Upper lobe of right lung (tissue), 1 donor: ENCODE measurements at regions not wholly inside any gene's neighbourhood (a gene's known extent, or its start where the extent isn't known, plus 50 kb on each side); places are given as distances from the start of the nearest gene placed in this dataset.
"Not testable (repeated sequence)": the region's sequence is repeated elsewhere in the genome, so short reads cannot be mapped to it uniquely, and the experiment has no call there.

Experiments used
- ATAC-seq: fragments of 200-7000 bp; cut with Tn5 transposase; one replicate; pipeline ENCODE4 v1.9.1; 2020; ENCODE audit warnings: mild to moderate bottlenecking, moderate library complexity
- DNase-seq: peaks from one replicate; pipeline ENCODE4 v3.0.0-alpha.2; 2020
- H3K27ac ChIP-seq: fragments of 200-600 bp; one replicate; pipeline ENCODE4 v1.8.0; 2022
- H3K27me3 ChIP-seq: fragments of 200-600 bp; one replicate; pipeline ENCODE4 v1.8.0; 2022; ENCODE audit warnings: mild to moderate bottlenecking
- H3K36me3 ChIP-seq: fragments of 200-600 bp; one replicate; pipeline ENCODE4 v1.8.0; 2022
- H3K4me1 ChIP-seq: fragments of 200-600 bp; one replicate; pipeline ENCODE4 v1.8.0; 2022
- H3K4me3 ChIP-seq: fragments of 200-600 bp; one replicate; pipeline ENCODE4 v1.8.0; 2022; ENCODE audit warnings: mild to moderate bottlenecking
- H3K9me3 ChIP-seq: fragments of 200-600 bp; one replicate; pipeline ENCODE4 v1.8.0; 2022
- intact Hi-C: fragments of 100-400 bp; cut with DNase I; formaldehyde crosslinking; loops from one replicate; pipeline ENCODE4 v1.11.0; 2022
- TF ChIP-seq, protein P1 (sequence below): fragments of 200-600 bp; IDR thresholded peaks from one replicate; pipeline ENCODE4 v1.8.0; 2022; ENCODE audit warnings: antibody characterized with exemption
- donor health status: DM: no; HTN: yes; CAD: no; lungs with severe emphysema.

DNA sequence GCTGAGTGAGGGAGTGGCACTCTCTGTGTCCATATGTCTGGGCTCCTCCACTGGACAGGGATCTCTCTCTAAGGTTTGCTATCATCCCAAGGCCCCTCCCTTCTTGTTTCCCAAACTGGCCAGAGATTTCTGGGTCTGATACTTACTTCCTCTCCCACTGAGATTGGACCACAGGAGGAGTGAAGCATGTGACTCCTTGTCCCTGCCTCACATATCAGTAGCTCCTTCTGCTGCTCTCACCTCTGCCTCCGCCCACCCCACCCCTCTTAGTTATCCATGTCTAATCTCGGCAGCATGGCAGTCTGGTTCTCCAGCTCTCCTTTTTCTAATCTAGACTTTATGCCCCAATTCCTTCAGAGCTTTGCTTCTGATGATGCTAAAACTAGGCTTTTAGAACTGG lies 223.1 kb downstream of the RPLP1 start:
- ATAC-seq (no peak), DNase-seq (no peak)
- Histone ChIP-seq H3K9me3 (no peaks in the 10 kb centered on the region), H3K27ac (no peak overlapping the region), H3K4me1 (no peaks in the 10 kb centered on the region), H3K36me3 (no peaks in the 10 kb centered on the region), H3K4me3 (no peak overlapping the region), H3K27me3 (no peaks in the 10 kb centered on the region)
- TF ChIP-seq, protein P1, sequence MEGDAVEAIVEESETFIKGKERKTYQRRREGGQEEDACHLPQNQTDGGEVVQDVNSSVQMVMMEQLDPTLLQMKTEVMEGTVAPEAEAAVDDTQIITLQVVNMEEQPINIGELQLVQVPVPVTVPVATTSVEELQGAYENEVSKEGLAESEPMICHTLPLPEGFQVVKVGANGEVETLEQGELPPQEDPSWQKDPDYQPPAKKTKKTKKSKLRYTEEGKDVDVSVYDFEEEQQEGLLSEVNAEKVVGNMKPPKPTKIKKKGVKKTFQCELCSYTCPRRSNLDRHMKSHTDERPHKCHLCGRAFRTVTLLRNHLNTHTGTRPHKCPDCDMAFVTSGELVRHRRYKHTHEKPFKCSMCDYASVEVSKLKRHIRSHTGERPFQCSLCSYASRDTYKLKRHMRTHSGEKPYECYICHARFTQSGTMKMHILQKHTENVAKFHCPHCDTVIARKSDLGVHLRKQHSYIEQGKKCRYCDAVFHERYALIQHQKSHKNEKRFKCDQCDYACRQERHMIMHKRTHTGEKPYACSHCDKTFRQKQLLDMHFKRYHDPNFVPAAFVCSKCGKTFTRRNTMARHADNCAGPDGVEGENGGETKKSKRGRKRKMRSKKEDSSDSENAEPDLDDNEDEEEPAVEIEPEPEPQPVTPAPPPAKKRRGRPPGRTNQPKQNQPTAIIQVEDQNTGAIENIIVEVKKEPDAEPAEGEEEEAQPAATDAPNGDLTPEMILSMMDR, result no peak
- intact Hi-C loops, result no loop called here

DNA sequence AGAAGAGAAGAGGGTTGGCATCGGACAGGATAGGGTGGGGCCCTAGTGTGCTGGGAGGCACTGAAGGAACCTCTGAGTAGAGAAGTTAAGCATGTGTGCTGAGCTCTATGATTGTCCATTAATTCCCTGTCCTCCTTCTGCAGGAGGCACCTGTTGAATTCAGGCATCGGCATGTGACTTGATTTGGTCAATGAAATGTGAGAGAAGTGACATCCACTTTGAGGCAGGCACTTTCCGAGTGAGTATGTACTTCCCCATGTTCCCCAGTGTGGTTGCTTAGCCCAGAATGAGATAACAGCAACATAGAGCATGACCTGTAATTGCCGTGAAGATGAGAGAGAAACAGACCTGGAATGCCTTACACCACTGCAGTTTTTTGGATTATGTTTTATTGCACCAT lies 224.8 kb downstream of the RPLP1 start:
- no peak for DNase-seq
- H3K4me3 ChIP-seq, result no peak overlapping the region
- no peaks in the 10 kb centered on the region for H3K36me3 ChIP-seq
- intact Hi-C loops, result no loop called here
- H3K9me3 ChIP-seq, result no peaks in the 10 kb centered on the region
- H3K27ac ChIP-seq, result no peak overlapping the region
- no peaks in the 10 kb centered on the region for H3K4me1 ChIP-seq
- H3K27me3 ChIP-seq, result no peaks in the 10 kb centered on the region
- ATAC-seq, result peak; percentile 57
- TF ChIP-seq, protein P1, result no peak

DNA sequence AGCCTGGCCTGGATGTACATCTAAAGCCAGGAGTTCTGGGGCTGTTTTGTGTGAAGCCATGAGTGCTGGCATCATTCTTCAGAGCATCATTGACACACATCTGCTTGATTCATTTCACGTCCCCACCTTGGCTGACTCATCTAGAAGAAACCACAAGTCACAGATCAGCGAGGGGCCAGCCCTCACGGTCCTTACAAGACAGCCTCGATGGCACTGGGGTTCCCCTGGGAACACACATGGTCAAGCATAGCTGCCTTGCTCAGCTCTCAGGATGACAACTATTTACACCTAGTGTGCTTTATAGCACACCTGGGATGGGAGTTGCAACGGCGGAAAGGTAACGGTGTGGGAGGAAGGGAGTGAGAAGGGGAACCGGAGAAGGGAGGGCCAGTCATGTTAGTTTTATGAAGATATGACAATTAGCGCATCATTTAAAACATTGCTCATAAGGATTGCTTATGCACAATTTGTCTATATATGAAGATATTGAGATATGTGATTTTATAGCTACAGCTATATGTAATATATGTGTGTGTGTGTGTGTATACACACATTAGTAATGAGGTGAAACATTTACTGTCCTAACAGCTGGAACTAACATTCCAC lies 227.1 kb downstream of the RPLP1 start:
- ATAC-seq (no peak), DNase-seq (peak; percentile 44)
- H3K27ac ChIP-seq, result no peak overlapping the region
- no peaks in the 10 kb centered on the region for H3K9me3 ChIP-seq
- intact Hi-C loops, result no loop called here
- no peak overlapping the region for H3K4me3 ChIP-seq
- no peaks in the 10 kb centered on the region for H3K4me1 ChIP-seq
- TF ChIP-seq, protein P1, result no peak
- no peaks in the 10 kb centered on the region for H3K27me3 ChIP-seq
- no peaks in the 10 kb centered on the region for H3K36me3 ChIP-seq

DNA sequence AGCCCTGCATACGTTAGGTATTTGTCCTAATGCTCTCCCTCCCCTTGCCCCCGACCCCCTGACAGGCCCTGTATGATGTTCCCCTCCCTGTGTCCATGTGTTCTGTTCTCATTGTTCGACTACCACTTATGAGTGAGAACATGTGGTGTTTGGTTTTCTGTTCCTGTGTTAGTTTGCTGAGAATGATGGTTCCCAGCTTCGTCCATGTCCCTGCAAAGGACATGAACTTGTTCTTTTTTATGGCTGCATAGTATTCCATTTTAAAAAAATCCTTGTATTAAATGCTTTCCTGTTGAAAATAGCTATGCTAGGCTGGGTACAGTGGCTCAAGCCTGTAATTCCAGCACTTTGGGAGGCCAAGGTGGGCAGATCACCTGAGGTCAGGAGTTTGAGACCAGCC lies 232.2 kb downstream of the RPLP1 start:
- H3K4me1 ChIP-seq, H3K36me3 ChIP-seq, H3K9me3 ChIP-seq, DNase-seq, H3K27ac ChIP-seq, intact Hi-C loops, ATAC-seq, H3K4me3 ChIP-seq, H3K27me3 ChIP-seq: not testable (repeated sequence)

GRCh38 chr15:69685512-69686452 lies 233.2 kb downstream of the RPLP1 start:
- Histone ChIP-seq H3K4me3 (no peak overlapping the region), H3K27me3 (no peaks in the 10 kb centered on the region), H3K9me3 (peaks cover 7% of the 10 kb centered on the region), H3K4me1 (no peaks in the 10 kb centered on the region), H3K27ac (no peak overlapping the region), H3K36me3 (no peaks in the 10 kb centered on the region)
- intact Hi-C loops, result no loop called here
- DNase-seq (no peak), ATAC-seq (peak; percentile 87)
- TF ChIP-seq, protein P1, result no peak

GRCh38 chr15:69686626-69687025 lies 234.0 kb downstream of the RPLP1 start:
- no peak for DNase-seq
- TF ChIP-seq, protein P1, result no peak

More at GRCh38 chr15:69686626-69687025, 234.0 kb downstream of the RPLP1 start:
- no peak for ATAC-seq
- H3K4me3 ChIP-seq, result no peak overlapping the region
- no peaks in the 10 kb centered on the region for H3K4me1 ChIP-seq
- H3K27ac ChIP-seq, result no peak overlapping the region
- intact Hi-C loops, result no loop called here
- no peaks in the 10 kb centered on the region for H3K36me3 ChIP-seq
- peaks cover 7% of the 10 kb centered on the region for H3K9me3 ChIP-seq
- H3K27me3 ChIP-seq, result no peaks in the 10 kb centered on the region
